ENCODE measurements at regions not wholly inside any gene's neighbourhood (a gene's known extent, or its start where the extent isn't known, plus 50 kb on each side); places are given as distances from the start of the nearest gene placed in this dataset.

DNA sequence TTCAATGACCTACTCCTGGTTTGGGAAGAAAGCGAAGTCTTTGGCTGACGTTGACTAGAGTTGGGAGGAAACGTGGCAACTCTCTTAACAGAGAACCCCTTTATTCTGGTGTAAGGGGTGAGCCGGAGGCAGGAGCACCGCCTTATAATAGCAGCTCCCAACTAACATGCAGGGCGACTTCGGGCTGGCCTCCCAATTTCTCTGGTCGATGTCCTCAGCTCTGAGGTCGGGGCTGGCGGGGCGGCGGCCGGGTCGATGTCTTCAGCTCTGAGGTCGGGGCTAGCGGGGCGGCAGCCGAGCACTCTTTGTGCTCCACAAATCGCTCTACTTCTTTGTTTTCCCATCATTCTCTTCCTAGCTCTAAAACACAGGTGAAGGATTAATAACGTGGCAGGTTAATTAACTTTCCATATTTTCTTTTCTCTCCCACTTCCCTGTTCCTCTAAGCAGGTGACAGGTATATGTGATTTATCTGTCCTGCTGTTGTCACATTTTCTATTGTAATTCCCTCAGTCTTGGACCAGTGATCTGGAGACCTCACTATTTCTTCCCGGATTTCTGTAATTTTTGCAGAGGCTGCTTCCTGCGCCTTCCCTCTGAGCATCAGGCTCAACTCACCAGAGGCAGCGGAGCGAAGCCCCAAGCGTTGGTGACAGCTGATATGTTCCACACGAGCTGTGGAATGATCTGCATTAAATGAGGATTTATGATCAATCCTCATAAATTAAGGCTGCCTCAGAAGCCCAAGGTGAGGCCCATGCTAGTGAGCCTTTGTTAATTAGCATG, 64.3 kb downstream of the ACKR3 start:
- H3K9me2 ChIP-seq (ENCODE audit: insufficient read depth, low read length), result no peaks in the 10 kb centered on the region
- H3K27ac ChIP-seq (ENCODE audit: low read length), result peak overlapping the region; percentile 37
- H3K4me2 ChIP-seq (ENCODE audit: low read length), result no peak overlapping the region
- H3K79me2 ChIP-seq (replicated peaks; ENCODE audit: insufficient read depth, low read length), result no peaks in the 10 kb centered on the region
- no peak overlapping the region for H3K9ac ChIP-seq (ENCODE audit: low read length)
- no peaks in the 10 kb centered on the region for H3K27me3 ChIP-seq (ENCODE audit: insufficient read depth, low read depth, low read length)
- H3K36me3 ChIP-seq (ENCODE audit: insufficient read depth, low read length), result no peaks in the 10 kb centered on the region
- TF ChIP-seq, protein P1, sequence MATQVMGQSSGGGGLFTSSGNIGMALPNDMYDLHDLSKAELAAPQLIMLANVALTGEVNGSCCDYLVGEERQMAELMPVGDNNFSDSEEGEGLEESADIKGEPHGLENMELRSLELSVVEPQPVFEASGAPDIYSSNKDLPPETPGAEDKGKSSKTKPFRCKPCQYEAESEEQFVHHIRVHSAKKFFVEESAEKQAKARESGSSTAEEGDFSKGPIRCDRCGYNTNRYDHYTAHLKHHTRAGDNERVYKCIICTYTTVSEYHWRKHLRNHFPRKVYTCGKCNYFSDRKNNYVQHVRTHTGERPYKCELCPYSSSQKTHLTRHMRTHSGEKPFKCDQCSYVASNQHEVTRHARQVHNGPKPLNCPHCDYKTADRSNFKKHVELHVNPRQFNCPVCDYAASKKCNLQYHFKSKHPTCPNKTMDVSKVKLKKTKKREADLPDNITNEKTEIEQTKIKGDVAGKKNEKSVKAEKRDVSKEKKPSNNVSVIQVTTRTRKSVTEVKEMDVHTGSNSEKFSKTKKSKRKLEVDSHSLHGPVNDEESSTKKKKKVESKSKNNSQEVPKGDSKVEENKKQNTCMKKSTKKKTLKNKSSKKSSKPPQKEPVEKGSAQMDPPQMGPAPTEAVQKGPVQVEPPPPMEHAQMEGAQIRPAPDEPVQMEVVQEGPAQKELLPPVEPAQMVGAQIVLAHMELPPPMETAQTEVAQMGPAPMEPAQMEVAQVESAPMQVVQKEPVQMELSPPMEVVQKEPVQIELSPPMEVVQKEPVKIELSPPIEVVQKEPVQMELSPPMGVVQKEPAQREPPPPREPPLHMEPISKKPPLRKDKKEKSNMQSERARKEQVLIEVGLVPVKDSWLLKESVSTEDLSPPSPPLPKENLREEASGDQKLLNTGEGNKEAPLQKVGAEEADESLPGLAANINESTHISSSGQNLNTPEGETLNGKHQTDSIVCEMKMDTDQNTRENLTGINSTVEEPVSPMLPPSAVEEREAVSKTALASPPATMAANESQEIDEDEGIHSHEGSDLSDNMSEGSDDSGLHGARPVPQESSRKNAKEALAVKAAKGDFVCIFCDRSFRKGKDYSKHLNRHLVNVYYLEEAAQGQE (IDR thresholded peaks at IDR 0.05; ENCODE audit: borderline replicate concordance), result peak; percentile 65
- TF ChIP-seq EZH2 (IDR thresholded peaks at IDR 0.05; ENCODE audit: borderline replicate concordance, insufficient read depth, low read length, poor library complexity, severe bottlenecking) (no peak), RAD21 (conservative IDR thresholded peaks at IDR 0.05) (no peak), EP300 (conservative IDR thresholded peaks at IDR 0.05; ENCODE audit: poor library complexity, severe bottlenecking) (no peak)
- H4K20me1 ChIP-seq (ENCODE audit: insufficient read depth), result no peaks in the 10 kb centered on the region
- no peak overlapping the region for H3K4me3 ChIP-seq (ENCODE audit: low read length)
- no peaks in the 10 kb centered on the region for H3F3A ChIP-seq (ENCODE audit: insufficient read depth, low read length, poor library complexity, severe bottlenecking)
- H2AFZ ChIP-seq (ENCODE audit: low read depth, low read length), result no peak overlapping the region
- no peaks in the 10 kb centered on the region for H3K9me3 ChIP-seq (ENCODE audit: low read length)

DNA sequence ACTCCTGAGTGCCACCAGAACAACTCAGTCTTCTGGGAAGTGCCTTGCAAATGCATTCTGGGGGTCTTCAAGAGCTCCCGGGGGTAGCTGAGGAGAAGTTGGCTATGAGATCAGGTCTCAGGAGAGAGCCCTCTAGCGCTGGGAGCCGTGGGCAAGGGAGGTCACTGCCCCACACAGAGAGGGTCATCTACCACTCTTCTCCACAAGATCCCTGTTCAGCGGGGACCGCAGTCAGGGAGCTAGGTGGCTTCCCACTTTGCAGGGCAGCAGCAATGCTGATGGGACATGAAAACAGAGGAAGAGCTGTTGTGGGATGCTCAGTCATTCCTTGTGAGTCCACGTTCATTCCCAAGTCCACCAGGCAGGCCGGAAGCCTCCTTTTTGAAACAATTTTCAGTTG, 66.6 kb downstream of the ACKR3 start:
- Histone ChIP-seq H3K9me2 (ENCODE audit: insufficient read depth, low read length) (no peaks in the 10 kb centered on the region), H3K4me3 (ENCODE audit: low read length) (no peak overlapping the region)

More for the DNA sequence above, 66.6 kb downstream of the ACKR3 start:
- no peak overlapping the region for H3K4me2 ChIP-seq (ENCODE audit: low read length)
- H3K79me2 ChIP-seq (replicated peaks; ENCODE audit: insufficient read depth, low read length), result no peaks in the 10 kb centered on the region
- H4K20me1 ChIP-seq (ENCODE audit: insufficient read depth), result no peaks in the 10 kb centered on the region
- H3K9ac ChIP-seq (ENCODE audit: low read length), result no peak overlapping the region
- no peaks in the 10 kb centered on the region for H3K36me3 ChIP-seq (ENCODE audit: insufficient read depth, low read length)
- peaks cover 6% of the 10 kb centered on the region for H3K9me3 ChIP-seq (ENCODE audit: low read length)
- TF ChIP-seq SMC3 (conservative IDR thresholded peaks at IDR 0.05; ENCODE audit: poor library complexity), result no peak
- no peak for TF ChIP-seq POLR2AphosphoS5 (IDR thresholded peaks at IDR 0.05)
- TF ChIP-seq EP300 (conservative IDR thresholded peaks at IDR 0.05; ENCODE audit: poor library complexity, severe bottlenecking), result no peak
- TF ChIP-seq MXI1 (conservative IDR thresholded peaks at IDR 0.05; ENCODE audit: poor library complexity, severe bottlenecking), result no peak
- TF ChIP-seq RAD21 (conservative IDR thresholded peaks at IDR 0.05), result no peak
- TF ChIP-seq, protein P2, sequence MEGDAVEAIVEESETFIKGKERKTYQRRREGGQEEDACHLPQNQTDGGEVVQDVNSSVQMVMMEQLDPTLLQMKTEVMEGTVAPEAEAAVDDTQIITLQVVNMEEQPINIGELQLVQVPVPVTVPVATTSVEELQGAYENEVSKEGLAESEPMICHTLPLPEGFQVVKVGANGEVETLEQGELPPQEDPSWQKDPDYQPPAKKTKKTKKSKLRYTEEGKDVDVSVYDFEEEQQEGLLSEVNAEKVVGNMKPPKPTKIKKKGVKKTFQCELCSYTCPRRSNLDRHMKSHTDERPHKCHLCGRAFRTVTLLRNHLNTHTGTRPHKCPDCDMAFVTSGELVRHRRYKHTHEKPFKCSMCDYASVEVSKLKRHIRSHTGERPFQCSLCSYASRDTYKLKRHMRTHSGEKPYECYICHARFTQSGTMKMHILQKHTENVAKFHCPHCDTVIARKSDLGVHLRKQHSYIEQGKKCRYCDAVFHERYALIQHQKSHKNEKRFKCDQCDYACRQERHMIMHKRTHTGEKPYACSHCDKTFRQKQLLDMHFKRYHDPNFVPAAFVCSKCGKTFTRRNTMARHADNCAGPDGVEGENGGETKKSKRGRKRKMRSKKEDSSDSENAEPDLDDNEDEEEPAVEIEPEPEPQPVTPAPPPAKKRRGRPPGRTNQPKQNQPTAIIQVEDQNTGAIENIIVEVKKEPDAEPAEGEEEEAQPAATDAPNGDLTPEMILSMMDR (IDR thresholded peaks at IDR 0.05; ENCODE audit: poor library complexity, severe bottlenecking), result no peak
- no peak for TF ChIP-seq TAF1 (IDR thresholded peaks at IDR 0.05; ENCODE audit: low read depth)
- no peak for TF ChIP-seq EZH2 (IDR thresholded peaks at IDR 0.05; ENCODE audit: borderline replicate concordance, insufficient read depth, low read length, poor library complexity, severe bottlenecking)
- TF ChIP-seq, protein P1 (IDR thresholded peaks at IDR 0.05; ENCODE audit: borderline replicate concordance), result no peak
- H3K27me3 ChIP-seq (ENCODE audit: insufficient read depth, low read depth, low read length), result no peaks in the 10 kb centered on the region
- no peak overlapping the region for H3K27ac ChIP-seq (ENCODE audit: low read length)
- H3F3A ChIP-seq (ENCODE audit: insufficient read depth, low read length, poor library complexity, severe bottlenecking), result no peaks in the 10 kb centered on the region
- no peak overlapping the region for H2AFZ ChIP-seq (ENCODE audit: low read depth, low read length)

Measured in neural cell (in vitro differentiated cells).